PFSK-1 (cell line): ENCODE measurements at regions not wholly inside any gene's neighbourhood (a gene's known extent, or its start where the extent isn't known, plus 50 kb on each side); places are given as distances from the start of the nearest gene placed in this dataset.

Experiments
- FOXP2 ChIP-seq: optimal IDR thresholded peaks from 2 replicates; pipeline ENCODE3; 2011; ENCODE audit warnings: borderline replicate concordance, control low read depth, inconsistent platforms; ENCODE audit not compliant: insufficient read depth; ENCODE audit errors: extremely low read length, extremely low read depth
- POLR2AphosphoS5 ChIP-seq: IDR thresholded peaks from 2 replicates; pipeline ENCODE4 v1.6.1; 2012; ENCODE audit warnings: low read depth, mild to moderate bottlenecking, control low read depth, low read length, moderate library complexity
- SIN3A ChIP-seq: IDR thresholded peaks from 2 replicates; pipeline ENCODE4 v1.6.1; 2012; ENCODE audit warnings: mild to moderate bottlenecking, low read length, moderate library complexity, borderline replicate concordance; ENCODE audit not compliant: insufficient read depth
- TAF1 ChIP-seq: IDR thresholded peaks from 2 replicates; pipeline ENCODE4 v1.6.1; 2012; ENCODE audit warnings: low read length, control low read depth, borderline replicate concordance; ENCODE audit not compliant: insufficient read depth
- TF ChIP-seq, protein P1 (sequence below), 2 experiments: IDR thresholded peaks; 2 replicates each; pipeline versions ENCODE4 v1.6.1 to v1.8.0; 2011 to 2012; ENCODE audit warnings: low read depth in 2 of 2, low read length in 2 of 2, control low read depth in 1 of 2, inconsistent platforms in 1 of 2, mild to moderate bottlenecking in 1 of 2, moderate library complexity in 1 of 2; ENCODE audit not compliant: insufficient read depth in 1 of 2

- TF ChIP-seq SIN3A (no peak), TAF1 (no peak), FOXP2 (no peak), POLR2AphosphoS5 (no peak)
- TF ChIP-seq, protein P1, sequence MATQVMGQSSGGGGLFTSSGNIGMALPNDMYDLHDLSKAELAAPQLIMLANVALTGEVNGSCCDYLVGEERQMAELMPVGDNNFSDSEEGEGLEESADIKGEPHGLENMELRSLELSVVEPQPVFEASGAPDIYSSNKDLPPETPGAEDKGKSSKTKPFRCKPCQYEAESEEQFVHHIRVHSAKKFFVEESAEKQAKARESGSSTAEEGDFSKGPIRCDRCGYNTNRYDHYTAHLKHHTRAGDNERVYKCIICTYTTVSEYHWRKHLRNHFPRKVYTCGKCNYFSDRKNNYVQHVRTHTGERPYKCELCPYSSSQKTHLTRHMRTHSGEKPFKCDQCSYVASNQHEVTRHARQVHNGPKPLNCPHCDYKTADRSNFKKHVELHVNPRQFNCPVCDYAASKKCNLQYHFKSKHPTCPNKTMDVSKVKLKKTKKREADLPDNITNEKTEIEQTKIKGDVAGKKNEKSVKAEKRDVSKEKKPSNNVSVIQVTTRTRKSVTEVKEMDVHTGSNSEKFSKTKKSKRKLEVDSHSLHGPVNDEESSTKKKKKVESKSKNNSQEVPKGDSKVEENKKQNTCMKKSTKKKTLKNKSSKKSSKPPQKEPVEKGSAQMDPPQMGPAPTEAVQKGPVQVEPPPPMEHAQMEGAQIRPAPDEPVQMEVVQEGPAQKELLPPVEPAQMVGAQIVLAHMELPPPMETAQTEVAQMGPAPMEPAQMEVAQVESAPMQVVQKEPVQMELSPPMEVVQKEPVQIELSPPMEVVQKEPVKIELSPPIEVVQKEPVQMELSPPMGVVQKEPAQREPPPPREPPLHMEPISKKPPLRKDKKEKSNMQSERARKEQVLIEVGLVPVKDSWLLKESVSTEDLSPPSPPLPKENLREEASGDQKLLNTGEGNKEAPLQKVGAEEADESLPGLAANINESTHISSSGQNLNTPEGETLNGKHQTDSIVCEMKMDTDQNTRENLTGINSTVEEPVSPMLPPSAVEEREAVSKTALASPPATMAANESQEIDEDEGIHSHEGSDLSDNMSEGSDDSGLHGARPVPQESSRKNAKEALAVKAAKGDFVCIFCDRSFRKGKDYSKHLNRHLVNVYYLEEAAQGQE (IDR thresholded peaks at IDR 0.05; ENCODE audit: insufficient read depth in 1 of 2, low read depth in 2 of 2, low read length in 2 of 2): no peak
These were observed 129.5 kb upstream of the CPEB4 start for GRCh38 chr5:173758676-173759075.

GRCh38 chr5:173759691-173760090 is 128.5 kb upstream of the CPEB4 start:
- TF ChIP-seq, protein P1 (IDR thresholded peaks at IDR 0.05; ENCODE audit: insufficient read depth in 1 of 2, low read depth in 2 of 2, low read length in 2 of 2): no peak
- no peak for TF ChIP-seq FOXP2
- TF ChIP-seq TAF1: no peak
- TF ChIP-seq POLR2AphosphoS5: no peak
- TF ChIP-seq SIN3A: no peak

DNA sequence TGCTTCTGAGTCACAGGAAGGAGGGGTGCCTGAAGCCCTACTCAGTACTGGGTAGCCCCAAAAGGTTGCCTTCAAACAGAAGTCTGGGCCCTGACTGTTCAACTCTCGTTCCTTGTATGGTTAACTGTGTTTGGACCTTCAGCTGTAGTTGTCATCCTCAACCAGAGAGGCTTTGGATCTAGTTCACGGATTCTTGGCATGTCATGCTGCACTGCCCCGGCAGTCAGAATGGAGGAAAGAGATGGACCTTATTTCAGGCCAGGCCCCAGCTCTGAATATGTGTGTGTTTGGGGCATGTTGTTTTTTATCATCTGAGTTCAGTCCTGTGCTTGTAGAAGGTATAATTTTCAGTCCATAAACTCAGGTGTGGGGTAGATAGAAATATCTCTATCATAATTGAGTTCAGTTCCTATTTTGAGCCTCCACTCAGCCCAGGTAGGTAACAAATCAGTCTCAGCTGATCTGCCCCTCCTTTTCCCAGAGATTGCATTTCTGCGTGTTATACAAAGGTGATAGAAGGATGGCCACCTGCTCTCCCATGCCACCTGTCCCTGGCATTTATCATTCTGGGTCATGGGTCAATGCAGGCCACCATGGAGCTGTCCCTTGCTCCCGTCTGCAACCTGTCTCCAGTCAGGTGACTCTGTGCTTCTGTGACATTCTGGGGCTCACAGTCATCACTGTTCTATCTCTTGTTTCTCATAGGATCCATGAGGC is 127.5 kb upstream of the CPEB4 start:
- TF ChIP-seq POLR2AphosphoS5 (no peak), FOXP2 (no peak), SIN3A (no peak), TAF1 (no peak)
- TF ChIP-seq, protein P1 (IDR thresholded peaks at IDR 0.05; ENCODE audit: insufficient read depth in 1 of 2, low read depth in 2 of 2, low read length in 2 of 2): no peak

DNA sequence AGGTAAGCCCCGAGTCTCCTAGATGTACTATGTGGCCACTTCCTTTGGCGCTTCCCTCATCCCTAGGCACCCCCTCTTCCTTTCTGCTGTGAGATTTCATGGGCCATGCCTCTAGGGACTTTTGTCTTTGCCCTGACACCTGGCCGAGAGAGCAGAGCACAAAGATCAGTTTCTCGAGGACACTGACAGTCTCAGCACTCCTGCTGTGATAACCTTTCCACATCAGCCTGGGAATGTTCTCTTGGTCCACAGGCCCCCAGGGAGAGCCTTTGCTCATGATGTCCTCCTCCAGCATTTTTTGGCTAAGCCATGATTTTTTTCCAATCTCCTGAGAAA is 127.0 kb upstream of the CPEB4 start:
- TF ChIP-seq FOXP2 (no peak), TAF1 (no peak), POLR2AphosphoS5 (no peak), SIN3A (no peak)
- TF ChIP-seq, protein P1 (IDR thresholded peaks at IDR 0.05; ENCODE audit: insufficient read depth in 1 of 2, low read depth in 2 of 2, low read length in 2 of 2): no peak
